Endothelial cell of umbilical vein (primary cell): ENCODE measurements at regions not wholly inside any gene's neighbourhood (a gene's known extent, or its start where the extent isn't known, plus 50 kb on each side); places are given as distances from the start of the nearest gene placed in this dataset.

Experiments used
- BruUV-seq: library from RNA; stranded (reverse); fragments of 400-500 nt; replicated peaks from 2 replicates; lab custom pipeline; 2021; lab: Mats Ljungman, UMichigan
- CTCF ChIA-PET: fragments of 300-600, 350-600 bp; sonication (Branson Sonifier 250); formaldehyde crosslinking; loops from one replicate; lab custom pipeline; 2021; ENCODE audit warnings: antibody characterized with exemption, inconsistent platforms; lab: Charles Lee
- POLR2A ChIA-PET: fragments of 300-600, 350-600 bp; sonication (Branson Sonifier 250); formaldehyde crosslinking; loops from one replicate; lab custom pipeline; 2021; ENCODE audit warnings: antibody characterized with exemption, inconsistent platforms; lab: Charles Lee
- DNase-seq: peaks from one replicate; pipeline ENCODE4 v3.0.0-alpha.2; 2011; ENCODE audit warnings: low read depth, low spot score
- FAIRE-seq: peaks from 2 replicates; lab custom pipeline; 2011; peaks lifted over from hg19 to GRCh38; lab: Jason Lieb, UNC
- H2AFZ ChIP-seq: 2 replicates; pipeline ENCODE4 v1.6.0; 2012; ENCODE audit warnings: low read depth, low read length, control low read depth, inconsistent platforms
- H3K27ac ChIP-seq: 2 replicates; pipeline ENCODE4 v1.5.1; 2011; ENCODE audit warnings: low read depth, mild to moderate bottlenecking, control low read depth, low read length, moderate library complexity; ENCODE audit not compliant: insufficient read depth
- H3K27me3 ChIP-seq, 2 experiments: 2 replicates each; pipeline versions ENCODE4 v1.6.0 to v1.6.1; 2011; ENCODE audit warnings: low read length in 2 of 2, mixed read lengths in 1 of 2; ENCODE audit not compliant: control insufficient read depth in 2 of 2, insufficient read depth in 2 of 2
- H3K36me3 ChIP-seq, 2 experiments: 2 replicates in 1 of 2; 3 replicates in 1 of 2; pipeline ENCODE4 v1.5.1; 2011; ENCODE audit warnings: low read length in 2 of 2, mild to moderate bottlenecking in 1 of 2, moderate library complexity in 1 of 2; ENCODE audit not compliant: control insufficient read depth in 2 of 2, insufficient read depth in 2 of 2; ENCODE audit errors: extremely low read depth in 1 of 2
- H3K4me1 ChIP-seq: 3 replicates; pipeline ENCODE4 v1.5.1; 2011; ENCODE audit warnings: mild to moderate bottlenecking, low read length; ENCODE audit not compliant: control insufficient read depth, insufficient read depth; ENCODE audit errors: extremely low read depth
- H3K4me2 ChIP-seq: 2 replicates; pipeline ENCODE4 v1.6.1; 2011; ENCODE audit warnings: low read length, control low read depth, mixed read lengths; ENCODE audit not compliant: insufficient read depth
- H3K4me3 ChIP-seq, 3 experiments: fragments of 200-600 bp in 1 of 3; sonication (generic), shearing (Covaris generic) in 1 of 3; replicated peaks in 1 of 3; 2 replicates each; pipeline ENCODE4 v1.5.1; 2011 to 2016; ENCODE audit warnings: control low read depth in 3 of 3, low read length in 3 of 3, mild to moderate bottlenecking in 2 of 3, inconsistent platforms in 1 of 3, low read depth in 1 of 3, moderate library complexity in 1 of 3; ENCODE audit not compliant: insufficient read depth in 1 of 3
- H3K79me2 ChIP-seq: 2 replicates; pipeline ENCODE4 v1.6.0; 2012; ENCODE audit warnings: low read length, inconsistent platforms; ENCODE audit not compliant: control insufficient read depth, insufficient read depth
- H3K9ac ChIP-seq: replicated peaks from 2 replicates; pipeline ENCODE3; 2011; ENCODE audit warnings: low read length, control low read depth; ENCODE audit not compliant: insufficient read depth; ENCODE audit errors: extremely low read depth
- H3K9me1 ChIP-seq: replicated peaks from 3 replicates; pipeline ENCODE4 v1.6.0; 2011; ENCODE audit warnings: mild to moderate bottlenecking, low read length; ENCODE audit not compliant: control insufficient read depth, insufficient read depth; ENCODE audit errors: extremely low read depth
- H3K9me3 ChIP-seq: replicated peaks from 2 replicates; pipeline ENCODE4 v1.5.1; 2012; ENCODE audit warnings: low read length, inconsistent platforms; ENCODE audit not compliant: control insufficient read depth, insufficient read depth
- H4K20me1 ChIP-seq: replicated peaks from 2 replicates; pipeline ENCODE3; 2011; ENCODE audit warnings: mild to moderate bottlenecking, low read length; ENCODE audit not compliant: control insufficient read depth, insufficient read depth; ENCODE audit errors: extremely low read depth
- EZH2 ChIP-seq: IDR thresholded peaks from 2 replicates; pipeline ENCODE4 v1.6.1; 2012; ENCODE audit warnings: borderline replicate concordance, low read depth, mild to moderate bottlenecking, moderate library complexity, low read length, inconsistent platforms; ENCODE audit not compliant: severe bottlenecking
- FOS ChIP-seq: IDR thresholded peaks from 2 replicates; pipeline ENCODE4 v1.6.1; 2011; ENCODE audit warnings: mild to moderate bottlenecking, low read length, moderate library complexity, borderline replicate concordance; ENCODE audit not compliant: insufficient read depth
- GATA2 ChIP-seq: IDR thresholded peaks from 2 replicates; pipeline ENCODE4 v1.7.0; 2011; ENCODE audit warnings: low read depth, mild to moderate bottlenecking, moderate library complexity, mixed read lengths, low read length; ENCODE audit not compliant: insufficient read length, insufficient read depth
- JUN ChIP-seq: IDR thresholded peaks from 2 replicates; pipeline ENCODE4 v1.6.1; 2011; ENCODE audit warnings: borderline replicate concordance, low read depth; ENCODE audit not compliant: insufficient read length, insufficient read depth
- MYC ChIP-seq: IDR thresholded peaks from one replicate; pipeline ENCODE4 v1.6.1; 2011; ENCODE audit warnings: mild to moderate bottlenecking, low read depth, low read length
- POLR2A ChIP-seq: IDR thresholded peaks from 2 replicates; pipeline ENCODE4 v1.6.1; 2012; ENCODE audit warnings: low read depth, mild to moderate bottlenecking, control low read depth, low read length
- dilution Hi-C: fragments of 300-500 bp; cut with MboI; formaldehyde crosslinking; loops from one replicate; pipeline ENCODE4 v1.15.0; 2019; ENCODE audit warnings: low sequenced_read_pairs; ENCODE audit not compliant: extremely low pct_ligation_motif_present
- intact Hi-C: fragments of 100-400 bp; cut with micrococcal nuclease; formaldehyde crosslinking; loops from one replicate; pipeline ENCODE4 v1.10.0; 2022
- TF ChIP-seq, protein P1 (sequence below): IDR thresholded peaks from 2 replicates; pipeline ENCODE4 v1.6.1; 2011; ENCODE audit not compliant: insufficient read depth, insufficient read length

DNA sequence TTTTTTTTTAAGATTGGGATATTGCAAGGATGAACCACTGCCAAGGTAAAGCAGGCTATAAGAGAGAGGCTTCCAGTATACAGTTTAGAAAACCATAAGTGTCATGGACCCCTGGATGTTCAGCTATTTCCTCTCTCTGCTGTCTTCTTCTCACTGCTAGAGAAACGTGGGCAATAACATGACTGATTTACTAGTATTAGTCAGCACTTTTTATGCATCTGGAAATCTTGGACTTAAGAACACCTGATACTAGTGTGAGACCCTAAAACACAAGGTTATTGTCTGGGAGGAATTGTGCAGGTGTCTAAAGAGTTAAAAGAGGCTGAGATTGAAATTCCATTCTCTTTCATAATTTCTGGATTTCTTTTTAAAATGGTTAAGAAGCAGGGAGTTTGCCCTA lies 460.6 kb upstream of the MCTP2 start:
- Histone ChIP-seq H3K79me2 (no peaks in the 10 kb centered on the region), H3K4me3 (no peak overlapping the region), H3K36me3 (no peaks in the 10 kb centered on the region), H3K27ac (no peak overlapping the region), H3K9me3 (peaks cover 6% of the 10 kb centered on the region), H3K4me1 (no peaks in the 10 kb centered on the region), H3K4me2 (no peak overlapping the region), H3K9me1 (no peaks in the 10 kb centered on the region), H4K20me1 (no peaks in the 10 kb centered on the region), H3K27me3 (no peaks in the 10 kb centered on the region), H3K9ac (no peak overlapping the region), H2AFZ (no peak overlapping the region)
- DNase-seq (no peak), FAIRE-seq (no peak)
- dilution Hi-C loops: no loop called here
- intact Hi-C loops: no loop called here
- ChIA-PET POLR2A (no interaction called here), CTCF (interaction anchor here (0.6 kb wide), 1 partner anchor 1517 kb away, joined by 3 read pairs; no protein-coding TSS in a partner anchor)
- no TSS peak for BruUV-seq
- TF ChIP-seq POLR2A (no peak), FOS (no peak)

DNA sequence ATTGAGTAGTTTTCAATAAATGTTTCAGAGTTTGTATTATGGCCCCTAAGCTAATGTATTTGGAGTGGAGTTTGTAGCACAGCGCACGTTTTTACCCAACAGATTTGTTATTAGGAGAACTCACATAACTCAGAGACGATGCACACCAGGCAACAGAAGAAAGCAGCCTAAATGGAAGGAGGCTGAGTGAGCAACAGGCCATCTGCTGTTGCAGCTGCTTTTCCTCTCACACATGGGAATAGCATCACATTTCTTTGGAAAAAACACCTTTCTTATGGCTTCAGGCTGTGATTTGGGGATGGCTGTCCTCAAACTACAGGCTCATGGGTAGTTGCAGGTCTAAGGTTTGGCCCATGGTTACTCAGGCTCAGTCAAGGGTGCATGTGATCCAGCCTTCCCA lies 469.3 kb upstream of the MCTP2 start:
- no peak overlapping the region for H3K9ac ChIP-seq
- H3K79me2 ChIP-seq: no peaks in the 10 kb centered on the region
- H3K4me3 ChIP-seq: no peak overlapping the region
- no peak for DNase-seq
- dilution Hi-C loops: no loop called here
- H3K4me1 ChIP-seq: no peaks in the 10 kb centered on the region
- no peak overlapping the region for H3K4me2 ChIP-seq
- intact Hi-C loops: no loop called here
- no peaks in the 10 kb centered on the region for H3K27me3 ChIP-seq
- no peak overlapping the region for H2AFZ ChIP-seq
- ChIA-PET POLR2A (no interaction called here), CTCF (no interaction called here)
- no peaks in the 10 kb centered on the region for H4K20me1 ChIP-seq
- no peak for TF ChIP-seq FOS
- no peak for TF ChIP-seq JUN
- no peak for TF ChIP-seq EZH2
- TF ChIP-seq MYC: no peak
- TF ChIP-seq, protein P1, sequence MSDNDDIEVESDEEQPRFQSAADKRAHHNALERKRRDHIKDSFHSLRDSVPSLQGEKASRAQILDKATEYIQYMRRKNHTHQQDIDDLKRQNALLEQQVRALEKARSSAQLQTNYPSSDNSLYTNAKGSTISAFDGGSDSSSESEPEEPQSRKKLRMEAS: no peak
- no peak for TF ChIP-seq GATA2
- TF ChIP-seq POLR2A: no peak
- no peaks in the 10 kb centered on the region for H3K9me1 ChIP-seq
- peaks cover 4% of the 10 kb centered on the region for H3K9me3 ChIP-seq
- H3K27ac ChIP-seq: no peak overlapping the region
- FAIRE-seq: no peak
- H3K36me3 ChIP-seq: no peaks in the 10 kb centered on the region
- no TSS peak for BruUV-seq
